ENCODE measurements at regions not wholly inside any gene's neighbourhood (a gene's known extent, or its start where the extent isn't known, plus 50 kb on each side); places are given as distances from the start of the nearest gene placed in this dataset.

DNA sequence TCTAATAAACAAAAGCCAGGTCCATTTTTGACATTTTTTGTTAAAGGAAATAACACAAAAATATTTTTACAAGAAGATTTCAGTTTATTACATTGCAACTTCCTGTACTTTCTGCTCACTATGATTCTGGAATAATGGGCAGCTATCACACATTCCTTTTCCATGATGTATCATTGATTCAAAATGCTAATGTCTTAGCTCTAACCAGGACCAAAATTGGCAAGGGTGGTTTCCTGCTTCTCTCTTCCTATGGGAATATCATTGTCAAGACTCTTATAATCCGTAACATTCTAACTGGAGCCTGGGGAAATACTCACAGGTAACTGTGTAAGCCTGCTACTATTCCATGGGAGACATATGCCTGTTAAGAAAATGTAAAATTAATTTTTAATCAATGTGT, 218.6 kb downstream of the DCAF12L2 start:
- no peak overlapping the region for H3K14ac ChIP-seq (ENCODE audit: low read length)
- no peak overlapping the region for H3K23ac ChIP-seq (ENCODE audit: low read depth, low read length, poor library complexity)
- no peak overlapping the region for H3K18ac ChIP-seq (ENCODE audit: low read length)
- H3K4me2 ChIP-seq (ENCODE audit: insufficient read depth, low read length, poor library complexity, severe bottlenecking), result no peak overlapping the region
- H3K9me3 ChIP-seq (replicated peaks in 1 of 2; ENCODE audit: control insufficient read depth in 2 of 2, insufficient read depth in 1 of 2, low read depth in 1 of 2, low read length in 2 of 2), result no peaks in the 10 kb centered on the region
- no peak overlapping the region for H4K8ac ChIP-seq (ENCODE audit: low read depth, low read length)
- H3K4me3 ChIP-seq (ENCODE audit: low read length in 2 of 2), result no peak overlapping the region
- no peak overlapping the region for H3K9ac ChIP-seq (ENCODE audit: low read depth, low read length, poor library complexity)
- no peak for DNase-seq (ENCODE audit: low spot score)
- H2BK12ac ChIP-seq (ENCODE audit: low read length), result no peak overlapping the region
- no peak overlapping the region for H3K27ac ChIP-seq (replicated peaks; ENCODE audit: low read length)
- no peak overlapping the region for H2BK15ac ChIP-seq (ENCODE audit: low read length)
- no peak overlapping the region for H4K91ac ChIP-seq (ENCODE audit: low read depth, low read length, poor library complexity)
- no peak overlapping the region for H2AFZ ChIP-seq (ENCODE audit: low read length)
- no peaks in the 10 kb centered on the region for H3K36me3 ChIP-seq (replicated peaks in 1 of 2; ENCODE audit: control insufficient read depth in 2 of 2, insufficient read depth in 2 of 2, low read length in 2 of 2)
- H3K27me3 ChIP-seq (ENCODE audit: control insufficient read depth in 3 of 3, insufficient read depth in 3 of 3, low read depth in 1 of 3, low read length in 3 of 3), result no peaks in the 10 kb centered on the region
- no CpG with 5 or more reads among the region's 1 CpG for WGBS, 2 donors (ENCODE audit: extremely low coverage in 2 of 2, insufficient read length in 2 of 2, insufficient replicate concordance in 1 of 2)
- no peaks in the 10 kb centered on the region for H3K4me1 ChIP-seq (ENCODE audit: control insufficient read depth in 2 of 2, insufficient read depth in 1 of 2, low read depth in 1 of 2, low read length in 2 of 2)
- no peak overlapping the region for H2BK120ac ChIP-seq (ENCODE audit: low read depth, low read length)
- H2BK5ac ChIP-seq (ENCODE audit: low read length), result no peak overlapping the region
- H2AK5ac ChIP-seq (ENCODE audit: low read depth, low read length), result no peak overlapping the region
- H3K4ac ChIP-seq (ENCODE audit: low read length), result no peak overlapping the region
- H3K79me1 ChIP-seq (ENCODE audit: low read depth, low read length), result no peaks in the 10 kb centered on the region

DNA sequence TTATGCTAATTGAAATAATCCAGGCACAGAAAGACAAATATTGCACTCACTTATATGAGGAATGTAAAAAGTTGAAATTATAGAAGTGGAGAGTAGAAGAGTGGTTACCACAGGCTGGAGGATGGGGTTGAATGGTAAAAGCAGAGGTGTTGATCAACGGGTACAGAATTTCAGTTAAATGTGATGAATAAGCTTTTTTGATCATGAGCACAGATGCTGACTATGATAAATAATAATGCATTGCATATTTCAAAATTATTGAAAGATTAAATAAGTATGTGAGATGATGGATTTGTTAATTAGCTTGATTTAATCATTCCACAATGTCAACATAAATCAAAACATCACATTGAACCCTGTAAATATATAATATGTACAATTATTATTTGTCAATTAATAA, 213.1 kb downstream of the DCAF12L2 start:
- no peak for DNase-seq (ENCODE audit: low spot score)
- Histone ChIP-seq H3K4me3 (ENCODE audit: low read length in 2 of 2) (no peak overlapping the region), H3K9me3 (replicated peaks in 1 of 2; ENCODE audit: control insufficient read depth in 2 of 2, insufficient read depth in 1 of 2, low read depth in 1 of 2, low read length in 2 of 2) (no peaks in the 10 kb centered on the region)

GRCh38 chrX:125953814-125954213, 212.3 kb downstream of the DCAF12L2 start:
- Histone ChIP-seq H4K91ac (ENCODE audit: low read depth, low read length, poor library complexity) (no peak overlapping the region), H3K4me1 (ENCODE audit: control insufficient read depth in 2 of 2, insufficient read depth in 1 of 2, low read depth in 1 of 2, low read length in 2 of 2) (no peaks in the 10 kb centered on the region), H3K36me3 (replicated peaks in 1 of 2; ENCODE audit: control insufficient read depth in 2 of 2, insufficient read depth in 2 of 2, low read length in 2 of 2) (no peaks in the 10 kb centered on the region), H2AFZ (ENCODE audit: low read length) (no peak overlapping the region), H2BK12ac (ENCODE audit: low read length) (no peak overlapping the region), H3K14ac (ENCODE audit: low read length) (no peak overlapping the region), H3K18ac (ENCODE audit: low read length) (no peak overlapping the region), H2BK120ac (ENCODE audit: low read depth, low read length) (no peak overlapping the region), H3K79me1 (ENCODE audit: low read depth, low read length) (no peaks in the 10 kb centered on the region), H2BK15ac (ENCODE audit: low read length) (no peak overlapping the region), H3K4ac (ENCODE audit: low read length) (no peak overlapping the region), H3K23ac (ENCODE audit: low read depth, low read length, poor library complexity) (no peak overlapping the region), H3K27me3 (ENCODE audit: control insufficient read depth in 3 of 3, insufficient read depth in 3 of 3, low read depth in 1 of 3, low read length in 3 of 3) (no peaks in the 10 kb centered on the region), H3K4me2 (ENCODE audit: insufficient read depth, low read length, poor library complexity, severe bottlenecking) (no peak overlapping the region), H3K27ac (replicated peaks; ENCODE audit: low read length) (no peak overlapping the region), H3K9me3 (replicated peaks in 1 of 2; ENCODE audit: control insufficient read depth in 2 of 2, insufficient read depth in 1 of 2, low read depth in 1 of 2, low read length in 2 of 2) (no peaks in the 10 kb centered on the region), H2AK5ac (ENCODE audit: low read depth, low read length) (no peak overlapping the region), H2BK5ac (ENCODE audit: low read length) (no peak overlapping the region), H3K9ac (ENCODE audit: low read depth, low read length, poor library complexity) (no peak overlapping the region), H3K4me3 (ENCODE audit: low read length in 2 of 2) (no peak overlapping the region), H4K8ac (ENCODE audit: low read depth, low read length) (no peak overlapping the region)
- WGBS, 2 donors (ENCODE audit: extremely low coverage in 2 of 2, insufficient read length in 2 of 2, insufficient replicate concordance in 1 of 2), result no CpG with 5 or more reads among the region's 2 CpGs
- DNase-seq (ENCODE audit: low spot score), result no peak

More for the DNA sequence above, 213.1 kb downstream of the DCAF12L2 start:
- Histone ChIP-seq H3K79me1 (ENCODE audit: low read depth, low read length) (no peaks in the 10 kb centered on the region), H3K23ac (ENCODE audit: low read depth, low read length, poor library complexity) (no peak overlapping the region), H3K9ac (ENCODE audit: low read depth, low read length, poor library complexity) (no peak overlapping the region), H3K4me2 (ENCODE audit: insufficient read depth, low read length, poor library complexity, severe bottlenecking) (no peak overlapping the region), H2BK5ac (ENCODE audit: low read length) (no peak overlapping the region), H3K4ac (ENCODE audit: low read length) (no peak overlapping the region), H3K18ac (ENCODE audit: low read length) (no peak overlapping the region), H3K27me3 (ENCODE audit: control insufficient read depth in 3 of 3, insufficient read depth in 3 of 3, low read depth in 1 of 3, low read length in 3 of 3) (no peaks in the 10 kb centered on the region), H2BK12ac (ENCODE audit: low read length) (no peak overlapping the region), H2AK5ac (ENCODE audit: low read depth, low read length) (no peak overlapping the region), H2AFZ (ENCODE audit: low read length) (no peak overlapping the region), H4K8ac (ENCODE audit: low read depth, low read length) (no peak overlapping the region), H3K27ac (replicated peaks; ENCODE audit: low read length) (no peak overlapping the region), H2BK120ac (ENCODE audit: low read depth, low read length) (no peak overlapping the region), H4K91ac (ENCODE audit: low read depth, low read length, poor library complexity) (no peak overlapping the region), H3K36me3 (replicated peaks in 1 of 2; ENCODE audit: control insufficient read depth in 2 of 2, insufficient read depth in 2 of 2, low read length in 2 of 2) (no peaks in the 10 kb centered on the region), H3K4me1 (ENCODE audit: control insufficient read depth in 2 of 2, insufficient read depth in 1 of 2, low read depth in 1 of 2, low read length in 2 of 2) (no peaks in the 10 kb centered on the region), H3K14ac (ENCODE audit: low read length) (no peak overlapping the region), H2BK15ac (ENCODE audit: low read length) (no peak overlapping the region)
- WGBS, 2 donors (ENCODE audit: extremely low coverage in 2 of 2, insufficient read length in 2 of 2, insufficient replicate concordance in 1 of 2), result no CpG with 5 or more reads among the region's 1 CpG

GRCh38 chrX:125954236-125954635, 211.9 kb downstream of the DCAF12L2 start:
- Histone ChIP-seq H3K4me3 (ENCODE audit: low read length in 2 of 2) (no peak overlapping the region), H3K18ac (ENCODE audit: low read length) (no peak overlapping the region), H3K79me1 (ENCODE audit: low read depth, low read length) (no peaks in the 10 kb centered on the region), H3K14ac (ENCODE audit: low read length) (no peak overlapping the region), H3K27me3 (ENCODE audit: control insufficient read depth in 3 of 3, insufficient read depth in 3 of 3, low read depth in 1 of 3, low read length in 3 of 3) (no peaks in the 10 kb centered on the region), H2BK12ac (ENCODE audit: low read length) (no peak overlapping the region), H2BK15ac (ENCODE audit: low read length) (no peak overlapping the region), H2AK5ac (ENCODE audit: low read depth, low read length) (no peak overlapping the region), H2BK5ac (ENCODE audit: low read length) (no peak overlapping the region), H3K9ac (ENCODE audit: low read depth, low read length, poor library complexity) (no peak overlapping the region), H3K4ac (ENCODE audit: low read length) (no peak overlapping the region), H2BK120ac (ENCODE audit: low read depth, low read length) (no peak overlapping the region), H2AFZ (ENCODE audit: low read length) (no peak overlapping the region), H3K9me3 (replicated peaks in 1 of 2; ENCODE audit: control insufficient read depth in 2 of 2, insufficient read depth in 1 of 2, low read depth in 1 of 2, low read length in 2 of 2) (no peaks in the 10 kb centered on the region), H4K8ac (ENCODE audit: low read depth, low read length) (no peak overlapping the region), H3K27ac (replicated peaks; ENCODE audit: low read length) (no peak overlapping the region), H3K36me3 (replicated peaks in 1 of 2; ENCODE audit: control insufficient read depth in 2 of 2, insufficient read depth in 2 of 2, low read length in 2 of 2) (no peaks in the 10 kb centered on the region), H3K23ac (ENCODE audit: low read depth, low read length, poor library complexity) (no peak overlapping the region), H3K4me2 (ENCODE audit: insufficient read depth, low read length, poor library complexity, severe bottlenecking) (no peak overlapping the region), H3K4me1 (ENCODE audit: control insufficient read depth in 2 of 2, insufficient read depth in 1 of 2, low read depth in 1 of 2, low read length in 2 of 2) (no peaks in the 10 kb centered on the region), H4K91ac (ENCODE audit: low read depth, low read length, poor library complexity) (no peak overlapping the region)
- DNase-seq (ENCODE audit: low spot score), result no peak
- no CpG with 5 or more reads among the region's 3 CpGs for WGBS, 2 donors (ENCODE audit: extremely low coverage in 2 of 2, insufficient read length in 2 of 2, insufficient replicate concordance in 1 of 2)
